SW 1271 (cell line): ENCODE measurements at regions not wholly inside any gene's neighbourhood (a gene's known extent, or its start where the extent isn't known, plus 50 kb on each side); places are given as distances from the start of the nearest gene placed in this dataset.
"Not testable (repeated sequence)": the region's sequence is repeated elsewhere in the genome, so short reads cannot be mapped to it uniquely, and the experiment has no call there.

Source experiments
- DNase-seq, 2 experiments: peaks; one replicate each; lab custom pipeline; 2025; lab: John Stamatoyannopoulos, UW

DNA sequence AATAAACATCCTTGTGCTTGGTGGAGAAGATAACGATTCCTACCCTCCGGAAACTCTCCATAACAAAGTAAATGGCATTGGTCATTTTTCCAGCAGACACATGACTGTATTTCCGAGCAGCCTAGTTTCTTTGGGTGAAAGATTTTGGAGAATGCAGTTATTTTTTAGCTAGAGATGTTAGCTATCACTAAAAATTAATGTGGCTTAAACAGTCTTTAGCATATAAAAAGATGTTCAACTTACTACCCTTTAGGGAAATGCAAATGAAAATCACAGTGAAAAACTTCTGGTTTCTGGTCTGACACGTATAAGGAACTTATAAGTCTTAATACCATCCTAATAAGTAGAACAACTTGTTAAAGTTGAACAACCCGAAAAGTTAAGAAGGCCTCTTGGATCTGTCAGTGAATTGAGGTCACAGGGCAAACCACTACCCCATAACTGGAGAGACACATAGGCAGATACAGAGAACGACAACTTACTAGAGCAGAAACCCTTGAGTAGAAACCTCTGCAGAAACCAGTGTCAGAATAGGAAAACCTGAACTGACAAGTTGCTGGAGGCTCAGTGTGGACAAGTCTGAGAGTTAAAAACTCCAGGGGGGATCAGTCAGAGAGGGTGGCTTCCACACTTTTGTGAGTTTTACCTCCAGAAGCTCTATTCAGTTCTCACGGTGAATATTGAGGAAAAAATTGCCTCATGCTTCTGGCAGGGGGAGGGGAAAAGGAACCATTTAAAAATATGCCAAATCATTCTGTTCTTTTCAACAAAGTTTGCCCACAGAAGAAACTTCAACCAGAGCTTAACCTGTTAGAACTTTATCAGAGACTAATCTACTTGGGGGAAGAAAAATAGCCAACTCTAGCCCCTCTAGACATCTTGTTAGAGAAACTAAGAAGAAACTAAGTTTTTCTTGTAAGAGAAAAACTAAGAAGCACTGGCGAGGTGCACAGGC, 325.2 kb upstream of the RPS23 start:
- DNase-seq, result no peak

DNA sequence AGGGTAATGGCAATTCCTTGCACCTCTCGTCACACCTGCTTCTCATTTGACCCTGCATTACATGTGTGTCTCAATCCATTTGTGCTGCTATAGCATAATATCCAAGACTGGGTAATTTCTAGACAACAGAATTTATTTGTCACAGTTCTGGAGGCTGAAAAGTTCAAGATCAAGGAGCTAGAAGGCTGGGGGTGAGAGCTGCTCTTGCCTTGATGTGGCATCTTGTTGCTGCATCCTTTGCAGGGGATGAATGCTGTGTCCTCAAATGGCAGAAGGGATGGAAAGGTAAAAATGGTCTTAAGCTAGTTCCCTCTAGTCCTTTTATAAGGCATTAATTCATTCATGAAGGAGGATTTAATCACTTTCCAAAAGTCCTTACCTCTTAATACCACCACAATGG, 323.7 kb upstream of the RPS23 start:
- DNase-seq, result no peak

DNA sequence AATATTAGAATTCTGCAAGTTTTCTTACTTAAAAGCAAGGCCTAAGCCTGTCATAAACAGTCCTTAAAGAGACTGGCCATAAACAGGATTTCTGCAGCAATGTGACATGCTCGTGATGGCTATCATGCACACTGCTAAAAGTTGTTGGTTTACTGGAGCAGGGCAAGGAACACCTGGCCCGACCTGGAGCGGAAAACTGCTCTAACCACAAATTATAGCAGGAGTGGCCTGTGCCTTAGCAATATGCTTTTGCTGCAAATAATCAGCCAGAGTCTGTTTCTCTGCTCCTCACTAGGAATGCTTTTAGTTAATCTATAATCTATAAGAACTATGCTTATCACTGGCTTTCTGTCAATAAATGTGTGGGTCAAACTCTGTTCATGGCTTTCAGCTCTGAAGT, 322.9 kb upstream of the RPS23 start:
- no peak for DNase-seq

DNA sequence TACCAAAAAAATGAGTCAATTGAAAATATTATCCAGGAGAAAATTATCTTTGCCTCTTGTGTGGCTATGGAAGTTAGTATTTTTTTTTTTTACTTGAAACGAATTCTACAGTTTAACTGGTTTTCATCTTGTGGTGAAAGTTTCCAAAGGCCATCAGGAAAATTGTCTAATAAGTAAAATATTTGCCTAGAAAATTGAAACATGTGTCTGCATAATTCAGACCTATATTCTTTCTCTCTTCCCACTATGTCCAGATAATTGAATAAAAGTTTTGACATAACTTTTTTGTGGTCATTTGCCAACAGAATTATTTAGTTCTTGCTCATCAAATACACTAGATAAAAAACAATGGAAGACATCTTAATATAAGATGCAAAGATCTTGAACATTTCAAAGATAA, 321.5 kb upstream of the RPS23 start:
- DNase-seq, result no peak

DNA sequence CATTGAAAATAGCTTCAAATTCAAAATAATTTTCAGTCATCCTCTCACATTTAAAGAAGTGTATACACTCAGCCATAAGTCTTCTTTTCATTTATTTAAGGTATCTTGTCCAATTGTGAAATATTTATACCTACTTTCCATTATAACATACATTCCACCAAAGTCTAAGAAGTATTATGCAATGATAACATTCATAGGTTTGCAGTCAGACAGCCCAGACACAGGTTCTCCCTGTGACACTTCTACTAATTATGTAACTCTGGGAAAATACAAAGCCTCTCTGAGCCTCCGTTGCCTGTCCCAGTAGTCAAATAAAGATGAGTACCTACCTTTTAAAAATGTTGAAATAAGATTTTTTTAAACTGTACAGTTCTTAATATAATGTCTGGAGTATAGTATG, 320.9 kb upstream of the RPS23 start:
- no peak for DNase-seq

DNA sequence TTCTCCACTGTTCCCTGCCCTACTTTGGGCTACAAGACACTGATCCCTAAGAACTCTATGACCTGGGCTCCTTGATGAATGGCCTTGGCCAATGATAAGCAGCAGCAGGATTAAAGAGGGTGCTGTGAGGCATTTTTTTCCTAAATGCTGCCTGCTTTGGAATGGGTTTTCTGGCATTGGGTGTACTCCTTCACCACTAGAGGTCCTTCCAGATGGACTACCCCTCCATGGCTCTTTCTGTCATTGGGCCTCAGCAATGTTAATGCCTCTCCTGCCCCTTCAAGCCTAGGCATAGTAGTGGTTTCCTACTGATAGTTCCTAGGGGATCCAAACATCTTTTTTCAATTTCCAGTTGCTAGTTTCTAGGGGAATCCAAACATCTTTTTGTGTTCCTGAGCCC, 319.3 kb upstream of the RPS23 start:
- peak in 1 of 2 experiments; percentile 13 for DNase-seq

DNA sequence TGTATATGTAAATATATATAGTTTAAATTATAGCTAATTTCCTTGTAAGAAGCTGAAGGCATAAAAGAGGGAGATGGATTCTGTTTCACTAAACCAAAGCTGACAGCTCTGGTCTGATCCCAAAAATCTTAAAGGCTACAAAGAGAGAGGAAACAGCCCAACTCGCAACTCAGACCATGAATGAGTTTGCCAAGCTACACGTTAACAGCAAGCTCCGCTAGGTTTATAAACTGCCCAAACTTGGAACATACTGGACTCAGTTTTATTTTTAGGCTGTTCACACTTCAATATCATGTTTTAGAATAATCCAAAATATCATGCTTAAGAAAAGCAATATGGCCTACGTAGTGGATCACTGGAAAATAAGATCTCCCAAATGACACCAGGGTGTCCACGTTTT, 318.3 kb upstream of the RPS23 start:
- DNase-seq, result no peak

DNA sequence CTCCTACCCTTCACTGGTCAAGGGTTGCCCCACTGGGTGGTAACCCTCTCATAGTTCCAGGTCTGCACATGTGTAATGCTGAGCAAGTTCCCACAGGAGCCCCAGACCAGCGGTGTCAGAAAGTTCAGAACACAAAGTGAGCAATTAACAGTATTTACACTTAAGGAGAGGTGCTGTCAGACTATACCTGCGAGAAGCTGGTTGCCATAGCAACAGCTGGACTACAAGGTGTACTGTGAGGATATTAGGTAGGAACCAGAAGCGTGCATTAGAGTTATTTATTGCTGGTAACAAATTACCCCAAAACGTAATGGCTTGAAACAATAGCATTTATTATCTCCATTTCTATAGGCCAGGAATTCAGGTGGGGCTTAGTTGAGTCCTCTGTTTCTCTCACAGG, 317.0 kb upstream of the RPS23 start:
- no peak for DNase-seq

DNA sequence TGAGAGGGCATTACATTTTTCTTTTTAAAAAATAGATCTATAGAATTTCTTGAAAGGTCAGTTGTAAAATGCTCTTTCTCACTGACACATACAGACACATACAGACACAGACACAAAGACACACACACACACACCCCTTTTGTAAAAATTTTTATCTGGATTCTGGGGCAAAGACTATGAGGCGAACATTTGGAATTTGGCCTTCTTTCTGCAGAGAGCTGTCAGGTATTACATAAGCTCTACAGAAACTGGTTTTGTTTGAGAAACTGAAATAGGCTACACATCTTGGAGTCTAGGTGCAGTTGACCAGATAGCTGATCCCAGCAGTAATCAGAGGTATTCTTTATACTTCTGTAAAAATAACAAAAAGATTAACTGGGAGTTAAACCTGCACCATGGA, 315.9 kb upstream of the RPS23 start:
- no peak for DNase-seq

DNA sequence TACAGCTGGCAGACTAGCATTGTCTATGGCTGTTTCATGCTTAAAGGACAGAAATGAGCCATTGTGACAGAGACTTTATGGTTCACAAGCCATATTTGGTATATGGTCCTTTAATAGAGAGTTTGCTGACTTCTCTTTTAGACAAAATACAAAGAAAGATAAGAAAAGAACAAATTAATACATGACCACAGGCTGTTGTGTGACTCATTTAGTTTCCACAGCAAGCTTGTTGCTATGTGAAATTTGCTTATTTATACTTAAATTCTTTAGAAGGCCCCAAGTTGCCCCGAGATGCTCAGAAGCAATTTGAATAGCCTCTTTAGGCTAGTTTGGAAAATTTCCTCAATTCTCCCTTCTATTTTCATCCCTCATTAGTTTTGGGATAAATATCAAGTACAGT, 315.3 kb upstream of the RPS23 start:
- no peak for DNase-seq

DNA sequence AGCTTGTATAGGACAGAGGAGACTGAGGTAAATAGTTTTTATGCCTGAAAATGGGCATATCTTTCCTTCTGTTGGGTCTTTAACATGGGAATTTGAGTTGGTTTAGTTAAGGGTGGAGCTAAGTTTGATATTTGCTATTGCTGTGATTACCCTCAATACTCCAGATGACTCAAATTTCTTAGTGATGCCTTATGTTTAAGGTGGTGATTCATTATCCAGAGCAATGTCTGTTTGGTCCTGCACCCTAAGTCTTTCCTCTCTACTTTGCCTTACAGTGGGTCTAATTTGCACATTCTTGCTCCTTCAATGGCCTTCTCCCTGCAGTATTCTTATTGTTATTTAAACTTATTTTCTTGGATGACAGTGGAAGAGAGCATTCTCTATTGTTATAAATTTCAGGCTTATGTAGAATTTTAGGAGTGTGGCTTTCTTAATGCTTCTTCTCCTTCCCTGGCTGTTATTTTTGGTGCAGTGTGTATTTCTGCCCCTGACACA, 312.9 kb upstream of the RPS23 start:
- DNase-seq, result no peak

DNA sequence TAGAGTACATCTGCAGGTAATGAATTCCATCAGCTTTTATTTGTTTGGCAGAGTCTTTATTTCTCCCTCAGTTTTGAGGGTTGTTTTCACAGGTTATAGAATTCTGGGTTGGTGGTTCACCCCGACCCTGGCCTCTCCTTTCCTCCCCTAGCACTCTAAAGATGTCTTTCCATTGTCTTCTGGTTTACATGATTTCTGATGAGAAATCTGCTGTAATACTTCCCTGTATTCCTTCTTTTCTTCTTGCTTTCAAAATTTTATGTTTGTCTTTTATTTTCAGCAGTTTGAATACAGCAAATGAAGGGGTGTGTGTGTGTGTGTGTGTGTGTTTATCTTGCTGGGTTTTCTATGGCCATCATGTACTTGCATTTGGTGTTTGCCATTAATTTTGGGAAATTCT, 312.0 kb upstream of the RPS23 start:
- DNase-seq, result no peak

DNA sequence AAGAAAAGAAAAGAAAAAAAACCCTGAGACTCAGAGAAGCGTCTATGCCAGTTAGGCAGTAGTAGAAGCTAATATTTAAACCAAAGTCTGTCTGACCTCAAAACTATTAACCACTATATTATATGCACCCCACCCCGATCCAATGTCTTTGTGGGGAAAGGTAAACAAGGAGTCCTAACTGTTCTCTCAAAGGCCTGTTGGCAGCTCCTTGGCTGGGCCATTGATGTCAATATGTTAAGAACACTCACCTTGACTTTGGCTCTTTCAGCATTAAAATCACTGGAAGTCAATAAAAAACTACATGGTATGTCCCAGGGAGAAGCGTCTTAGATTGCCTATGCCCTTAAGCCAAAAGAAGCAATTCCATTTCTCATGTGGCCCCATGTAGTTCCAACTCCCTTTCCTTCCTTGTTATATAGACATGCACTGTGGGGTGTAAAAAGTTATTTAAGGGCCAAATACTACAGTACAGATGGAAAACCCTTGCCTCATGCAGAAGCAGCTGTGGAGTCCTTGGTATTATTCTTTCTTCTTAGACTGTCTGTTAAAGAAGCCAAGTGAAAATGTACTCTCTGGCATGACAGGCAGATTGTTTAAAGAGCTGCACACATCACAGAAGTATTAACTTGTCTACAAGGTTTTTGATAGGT, 308.6 kb upstream of the RPS23 start:
- no peak for DNase-seq

DNA sequence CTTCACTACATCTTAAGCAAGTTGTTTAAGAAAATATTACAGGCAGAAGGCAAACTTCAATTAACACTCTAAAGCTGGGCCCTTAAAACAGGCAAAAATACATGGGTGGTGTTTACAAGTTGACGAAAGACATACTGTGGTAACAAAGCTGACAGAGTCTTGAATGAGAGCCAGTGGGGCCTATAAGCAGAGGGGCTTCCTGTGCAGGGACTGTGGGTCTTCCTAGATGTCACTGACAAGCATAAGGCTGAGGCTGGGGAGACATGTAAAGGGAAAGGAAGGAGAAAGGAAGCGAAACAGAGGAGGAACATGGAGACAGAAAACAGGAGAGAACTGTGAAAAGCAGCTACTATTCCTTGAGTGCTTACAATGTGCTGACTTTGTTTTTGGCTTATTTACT, 308.0 kb upstream of the RPS23 start:
- no peak for DNase-seq

DNA sequence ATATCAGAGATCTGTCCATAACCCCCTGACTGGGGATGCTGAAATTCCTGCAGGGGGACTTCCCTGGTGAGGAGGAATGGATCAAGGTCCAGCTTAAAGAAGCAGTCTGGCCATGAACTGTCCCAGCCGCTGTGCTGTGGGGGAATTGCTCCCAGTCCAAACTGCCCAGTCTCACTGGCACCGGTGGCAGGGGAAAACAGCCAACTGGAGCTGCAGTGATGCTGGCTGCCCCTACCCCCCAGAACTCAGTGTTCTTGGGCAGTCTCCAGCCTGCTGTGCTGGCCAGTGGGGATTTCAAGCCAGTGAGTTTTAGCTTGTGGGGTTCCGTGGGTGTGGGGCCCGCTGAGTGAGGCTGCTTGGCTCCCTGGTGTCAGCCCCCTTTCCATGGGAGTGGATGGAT, 306.5 kb upstream of the RPS23 start:
- no peak for DNase-seq

DNA sequence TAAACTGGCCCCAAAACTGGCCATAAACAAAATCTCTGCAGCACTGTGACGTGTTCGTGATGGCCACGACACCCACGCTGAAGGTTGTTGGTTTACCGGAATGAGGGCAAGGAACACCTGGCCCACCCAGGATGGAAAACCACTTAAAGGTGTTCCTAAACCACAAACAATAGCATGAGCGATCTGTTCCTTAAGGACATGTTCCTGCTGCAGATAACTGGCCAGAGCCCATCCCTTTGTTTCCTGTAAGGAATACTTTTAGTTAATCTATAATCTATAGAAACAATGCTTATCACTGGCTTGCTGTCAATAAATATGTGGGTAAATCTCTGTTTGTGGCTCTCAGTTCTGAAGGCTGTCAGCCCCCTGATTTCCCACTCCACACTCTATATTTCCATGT, 305.2 kb upstream of the RPS23 start:
- not testable (repeated sequence) for DNase-seq

DNA sequence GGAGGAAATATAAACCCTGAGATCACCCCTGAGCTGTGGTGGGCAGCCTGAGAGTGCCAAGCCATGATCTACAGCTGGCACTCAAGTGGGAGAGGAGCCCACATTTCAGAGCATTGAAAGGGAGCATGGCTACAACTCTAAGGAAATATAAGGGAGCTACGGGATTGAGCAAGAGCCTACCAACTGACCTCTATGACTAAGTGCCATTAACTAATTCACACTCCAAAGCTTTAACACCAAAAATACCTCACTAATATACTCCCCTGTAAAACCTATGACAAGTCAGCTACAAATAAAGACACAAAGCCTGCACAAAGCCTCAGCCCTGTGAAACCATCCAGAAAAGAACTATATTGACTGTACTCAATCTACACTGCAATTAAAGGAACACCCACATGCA, 286.8 kb upstream of the RPS23 start:
- no peak for DNase-seq

DNA sequence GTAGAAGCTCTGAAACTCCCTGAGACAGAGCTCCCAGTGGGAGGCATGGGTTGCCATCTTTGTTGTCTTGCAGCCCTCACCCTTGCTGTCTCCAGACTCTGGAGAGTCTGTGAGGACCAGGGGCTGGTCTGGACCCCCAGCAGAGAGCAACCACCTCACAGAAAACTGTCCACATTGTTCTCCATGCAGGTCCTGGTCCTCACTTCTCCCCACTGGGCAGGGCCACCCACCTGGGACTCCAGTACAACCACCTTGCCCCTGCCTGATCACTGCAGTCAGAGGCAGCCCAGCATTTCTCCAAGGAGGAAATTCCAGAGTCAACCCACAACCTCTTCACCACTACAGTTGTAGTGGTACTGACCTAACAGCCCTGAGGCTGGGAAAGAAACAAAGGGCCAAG, 285.6 kb upstream of the RPS23 start:
- no peak for DNase-seq

DNA sequence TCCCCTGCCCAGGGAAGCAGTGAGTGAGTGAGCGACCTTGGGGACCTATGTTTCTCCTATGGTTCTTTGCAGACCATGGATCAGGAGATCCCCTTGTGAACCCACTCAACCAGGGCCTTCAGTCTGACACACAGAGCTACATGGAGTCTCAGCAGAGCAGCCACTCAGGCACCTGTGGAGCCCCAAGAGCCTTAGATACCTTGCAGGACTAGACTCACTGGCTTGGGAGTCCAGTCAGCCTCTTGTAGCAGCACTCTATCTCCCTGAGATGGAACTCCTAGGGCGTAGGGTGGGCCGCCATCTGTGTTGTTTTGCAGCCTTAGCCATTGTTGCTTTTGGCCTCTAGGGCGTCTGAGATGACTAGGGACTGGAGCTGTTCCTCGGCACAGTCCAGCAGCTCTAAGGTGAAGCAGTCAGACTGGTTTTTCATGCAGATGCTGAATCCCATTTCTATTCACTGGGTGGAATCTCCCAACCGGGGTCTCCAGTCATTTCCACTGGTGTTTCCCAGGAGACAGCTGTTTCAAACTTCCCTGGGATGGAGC, 284.6 kb upstream of the RPS23 start:
- DNase-seq, result no peak

DNA sequence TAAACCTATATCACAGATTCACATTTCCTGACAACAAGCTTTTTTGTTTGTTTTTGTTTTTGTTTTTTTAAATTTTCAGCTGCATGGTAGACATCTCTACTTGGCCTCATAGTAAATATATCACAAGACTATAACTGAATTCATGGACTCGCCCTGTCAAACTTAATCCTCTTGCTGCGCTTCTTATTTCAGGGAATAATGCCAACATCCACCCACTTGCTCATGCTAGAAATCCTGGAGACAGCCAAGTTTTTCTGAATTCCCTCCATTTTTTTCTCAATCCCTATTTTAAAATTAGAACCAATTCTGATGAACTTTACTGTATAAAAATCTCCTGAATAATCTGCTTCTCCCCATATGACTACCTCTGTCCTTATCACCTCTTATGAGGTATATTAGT, 283.6 kb upstream of the RPS23 start:
- DNase-seq, result no peak

DNA sequence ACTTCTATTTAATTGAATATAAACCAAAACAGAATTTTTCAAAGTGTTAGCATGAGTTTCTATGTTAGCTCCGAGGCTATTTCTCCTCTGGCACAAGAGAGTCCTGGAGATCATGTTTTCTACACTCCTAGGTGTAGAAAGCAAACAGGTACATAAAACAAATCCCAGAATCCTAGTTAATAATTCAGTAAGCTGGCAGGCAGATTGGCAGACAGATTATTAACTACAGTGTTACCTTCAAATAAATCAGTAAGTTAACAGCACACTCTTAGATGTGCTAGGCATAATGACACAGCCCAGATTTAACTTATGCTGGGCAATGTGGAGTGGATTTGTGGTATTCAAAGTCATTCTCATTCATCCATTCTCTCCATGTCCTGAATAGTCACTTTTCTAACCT, 282.8 kb upstream of the RPS23 start:
- no peak for DNase-seq

DNA sequence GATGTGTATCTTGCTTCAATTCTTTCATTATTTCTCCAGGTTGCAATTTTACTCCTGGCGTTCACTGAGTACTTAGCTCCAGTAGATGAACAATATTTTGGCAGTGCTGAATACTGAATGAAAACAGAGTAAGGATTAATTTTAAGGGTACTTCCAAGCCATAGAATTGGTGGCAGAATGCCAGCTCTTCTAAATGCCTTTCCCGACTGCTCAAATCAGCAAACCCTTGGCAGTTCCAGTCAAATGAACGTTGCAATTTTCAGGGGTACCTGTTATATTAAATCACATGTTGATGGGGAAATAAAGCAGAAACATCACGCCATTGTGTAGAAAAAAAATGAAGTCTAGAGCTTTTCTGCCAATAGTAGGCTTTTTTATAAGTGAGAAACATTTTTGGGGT, 282.4 kb upstream of the RPS23 start:
- no peak for DNase-seq

DNA sequence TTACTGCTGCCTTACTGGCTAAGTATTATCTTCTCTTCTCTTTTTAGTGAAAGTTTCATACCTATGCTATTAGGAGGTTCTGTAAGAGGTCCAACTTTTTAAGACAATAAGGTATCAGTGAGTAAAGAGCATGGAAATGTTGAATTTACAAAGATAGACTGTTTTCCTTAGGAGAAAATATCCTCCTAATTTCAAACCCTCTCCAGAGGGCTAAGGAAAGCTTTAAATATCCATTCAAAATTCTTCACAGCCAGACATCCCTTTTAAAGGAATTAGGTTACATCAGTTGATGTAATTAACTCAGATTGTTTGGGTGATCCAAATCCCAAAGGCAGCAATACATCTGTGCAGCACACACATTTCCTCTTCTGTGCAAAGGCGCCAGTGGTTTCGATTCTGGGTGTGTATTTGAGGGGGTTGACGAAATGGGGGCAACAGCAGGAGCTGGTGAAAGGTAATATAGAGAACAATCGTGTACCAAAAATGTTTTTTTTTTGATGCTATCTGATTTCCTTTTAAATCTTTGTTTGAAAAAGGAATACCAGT, 273.8 kb upstream of the RPS23 start:
- DNase-seq, result no peak
